NAMALWA (cell line): ENCODE measurements at regions not wholly inside any gene's neighbourhood (a gene's known extent, or its start where the extent isn't known, plus 50 kb on each side); places are given as distances from the start of the nearest gene placed in this dataset.
"Not testable (repeated sequence)": the region's sequence is repeated elsewhere in the genome, so short reads cannot be mapped to it uniquely, and the experiment has no call there.

Source experiments
- DNase-seq: peaks from one replicate; pipeline ENCODE4 v3.0.0-alpha.2; 2015; ENCODE audit warnings: low spot score

DNA sequence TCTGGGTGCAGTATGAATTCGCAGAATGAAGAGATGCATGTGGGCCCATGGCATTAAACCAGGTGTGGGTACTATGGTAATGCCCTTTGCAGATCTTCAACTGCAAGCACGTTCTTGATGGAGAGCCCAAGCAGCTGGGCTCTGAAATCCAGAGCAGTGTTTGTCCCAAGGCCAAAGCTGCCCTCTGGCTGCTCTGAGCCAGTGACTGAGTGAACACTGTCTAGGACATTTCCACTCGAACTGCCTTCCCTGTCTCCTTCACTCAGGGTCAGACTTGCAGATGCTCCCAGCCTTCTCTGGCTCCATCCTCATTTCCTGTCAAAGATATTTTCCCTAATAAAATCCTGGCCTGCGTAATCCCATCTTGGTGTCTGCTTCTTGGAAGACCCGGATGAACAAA is 80.2 kb upstream of the GJB6 start:
- DNase-seq, result no peak

DNA sequence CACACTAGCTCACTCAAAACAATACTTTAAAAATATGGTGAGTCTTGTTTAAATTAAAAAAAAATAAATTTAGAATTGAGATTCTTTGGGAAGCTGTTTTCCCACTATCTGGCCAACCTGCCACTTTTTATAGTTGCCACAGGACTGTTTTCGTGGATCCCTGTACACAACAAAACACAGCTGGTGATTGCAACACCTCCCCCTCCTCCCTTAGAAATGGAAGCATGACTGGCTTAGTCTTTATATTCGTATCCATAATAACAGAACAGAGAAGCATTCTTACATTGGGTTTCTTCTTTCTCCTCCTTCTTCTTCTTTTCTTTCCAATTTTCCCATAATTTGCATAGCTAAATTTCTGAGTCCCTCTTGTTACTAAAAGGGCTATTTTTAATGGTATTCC is 79.5 kb upstream of the GJB6 start:
- DNase-seq, result no peak

GRCh38 chr13:20311022-20311421 is 78.9 kb upstream of the GJB6 start:
- no peak for DNase-seq

DNA sequence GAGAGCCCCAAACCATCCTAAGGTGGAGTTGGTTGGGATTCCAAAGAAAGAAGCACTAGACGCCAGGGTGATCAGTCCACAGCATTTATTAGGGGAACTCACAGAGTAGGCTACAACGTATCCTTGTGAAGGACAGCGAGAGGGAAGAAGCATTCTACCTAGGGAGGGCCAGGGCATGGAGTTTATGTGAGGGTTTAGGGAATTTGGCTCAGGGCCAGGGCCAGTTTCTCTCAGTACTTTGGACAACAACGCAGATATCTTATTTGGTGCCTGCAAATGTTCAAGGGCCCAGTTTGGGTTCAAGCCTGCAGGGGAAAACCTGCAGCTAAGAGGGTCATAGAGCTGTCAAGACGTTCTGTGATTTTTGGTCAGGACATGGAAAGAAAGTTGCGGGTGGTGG is 73.9 kb upstream of the GJB6 start:
- no peak for DNase-seq

DNA sequence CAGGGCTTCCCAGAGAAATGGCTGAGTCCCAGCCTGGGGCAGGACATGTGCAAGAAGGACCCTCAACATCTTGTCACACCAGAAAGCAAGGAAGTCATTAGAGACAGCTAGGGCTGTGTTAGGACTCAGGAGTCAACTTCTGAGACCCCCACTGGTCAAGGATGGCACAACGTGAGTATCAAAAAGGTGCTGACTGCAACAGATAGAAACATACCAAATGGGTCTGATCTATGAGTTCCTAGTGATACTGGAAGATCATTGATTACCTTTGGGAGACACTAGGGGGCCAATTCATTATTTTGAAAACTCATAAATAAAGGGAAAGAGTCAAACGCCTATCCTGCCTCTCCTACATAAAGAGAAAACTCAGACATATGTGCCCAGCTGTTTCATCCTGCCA is 73.5 kb upstream of the GJB6 start:
- peak; percentile 15 for DNase-seq

DNA sequence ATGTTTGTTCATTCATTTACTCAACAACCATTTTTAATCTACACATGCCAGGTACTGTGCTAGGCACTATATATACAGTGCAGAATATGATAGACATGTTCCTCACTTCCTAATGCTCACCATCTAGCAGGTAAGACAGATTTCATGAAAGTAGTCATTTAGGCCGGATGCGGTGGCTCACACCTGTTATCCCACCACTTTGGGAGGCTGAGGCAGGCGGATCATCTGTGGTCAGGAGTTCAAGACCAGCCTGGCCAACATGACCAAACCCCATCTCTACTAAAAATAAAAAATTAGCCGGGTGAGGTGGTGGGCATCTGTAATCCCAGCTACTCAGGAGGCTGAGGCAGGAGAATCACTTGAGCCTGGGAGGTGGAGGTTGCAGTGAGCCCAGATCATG is 71.9 kb upstream of the GJB6 start:
- not testable (repeated sequence) for DNase-seq

DNA sequence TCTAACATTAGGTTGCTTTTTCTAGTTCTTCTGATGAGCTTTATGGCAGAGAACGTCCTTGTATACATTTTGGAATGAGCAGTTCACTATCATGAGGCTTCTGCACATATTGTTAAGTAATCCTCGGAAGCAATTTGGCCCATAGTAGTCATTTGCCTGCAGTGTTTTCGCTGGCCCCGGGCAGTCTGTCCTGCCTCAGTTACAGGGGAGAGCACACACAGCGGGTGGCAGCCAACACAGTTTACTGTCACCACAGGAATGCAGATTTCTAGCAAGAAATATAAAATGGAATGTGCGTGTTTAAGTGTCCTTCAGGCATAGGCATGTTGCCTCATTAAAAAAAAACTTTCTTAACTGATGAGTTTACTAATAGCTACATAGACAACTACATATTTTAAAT is 71.5 kb upstream of the GJB6 start:
- DNase-seq, result no peak

- no peak for DNase-seq
Observed at GRCh38 chr13:20301403-20302071, 69.4 kb upstream of the GJB6 start.

- DNase-seq, result no peak
Observed at GRCh38 chr13:20301015-20301402, 68.9 kb upstream of the GJB6 start.

DNA sequence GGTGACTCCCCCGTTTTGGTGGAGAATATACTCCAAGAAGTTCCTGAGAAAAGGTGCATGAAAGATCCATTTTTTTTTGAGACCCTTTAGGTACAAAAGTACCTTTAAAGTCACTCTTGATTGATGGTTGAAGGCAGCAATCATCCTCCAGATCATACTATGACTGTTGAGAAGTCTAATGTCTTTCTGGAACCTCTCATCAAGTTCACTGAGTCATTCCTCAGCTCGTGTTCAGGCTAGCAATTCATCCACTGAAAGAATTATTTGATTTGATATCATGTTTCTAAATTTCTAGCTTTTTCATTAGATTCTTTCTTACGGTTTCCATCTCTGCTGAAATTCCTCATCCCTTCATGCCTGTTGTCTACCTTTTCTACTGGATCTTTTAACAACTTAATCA is 65.1 kb upstream of the GJB6 start:
- no peak for DNase-seq

DNA sequence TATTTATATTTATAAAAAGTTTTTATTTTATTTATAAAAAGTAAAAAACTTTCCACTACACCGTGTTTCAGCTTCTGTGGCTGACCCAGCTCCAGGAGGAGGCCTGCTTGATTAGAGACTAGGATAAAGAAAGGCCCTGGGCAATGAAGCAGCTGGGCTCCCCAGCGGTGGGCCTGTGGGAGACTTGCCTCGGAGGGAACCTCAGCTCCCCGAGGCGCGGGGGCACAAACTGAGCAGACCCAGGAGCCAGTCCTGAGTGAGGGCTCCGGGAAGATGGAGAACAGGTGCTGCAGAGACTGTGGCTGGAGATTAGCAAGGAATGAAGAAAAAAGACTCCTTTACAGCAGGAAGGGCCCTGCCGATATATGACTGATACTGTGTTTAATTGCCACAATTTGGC is 63.8 kb upstream of the GJB6 start:
- no peak for DNase-seq

DNA sequence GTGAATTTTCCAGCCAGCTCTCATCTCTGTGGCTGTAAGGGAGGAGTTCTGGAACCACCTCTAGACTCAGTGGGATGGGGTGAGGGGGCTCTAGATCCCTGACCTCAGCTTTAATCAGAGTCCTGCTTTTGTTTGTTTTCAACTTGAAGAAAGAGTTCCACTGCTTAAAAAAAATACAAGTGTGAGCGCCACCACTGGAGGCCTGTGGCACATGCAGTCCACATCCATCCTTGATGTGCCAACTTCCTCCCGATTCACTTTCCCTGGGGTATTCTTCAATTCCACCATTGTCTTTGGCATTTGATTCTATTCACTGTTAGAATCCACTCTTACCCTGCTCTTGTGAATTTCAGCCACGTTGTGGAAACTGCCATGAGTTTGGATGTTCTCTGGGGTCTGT is 62.4 kb upstream of the GJB6 start:
- DNase-seq, result no peak

GRCh38 chr13:20292301-20292700 is 60.2 kb upstream of the GJB6 start:
- DNase-seq, result not testable (repeated sequence)

GRCh38 chr13:20291675-20292074 is 59.6 kb upstream of the GJB6 start:
- no peak for DNase-seq

- DNase-seq, result peak; percentile 71
Observed at GRCh38 chr13:20291037-20291436, 58.9 kb upstream of the GJB6 start.

GRCh38 chr13:20288561-20288960 is 56.4 kb upstream of the GJB6 start:
- no peak for DNase-seq

DNA sequence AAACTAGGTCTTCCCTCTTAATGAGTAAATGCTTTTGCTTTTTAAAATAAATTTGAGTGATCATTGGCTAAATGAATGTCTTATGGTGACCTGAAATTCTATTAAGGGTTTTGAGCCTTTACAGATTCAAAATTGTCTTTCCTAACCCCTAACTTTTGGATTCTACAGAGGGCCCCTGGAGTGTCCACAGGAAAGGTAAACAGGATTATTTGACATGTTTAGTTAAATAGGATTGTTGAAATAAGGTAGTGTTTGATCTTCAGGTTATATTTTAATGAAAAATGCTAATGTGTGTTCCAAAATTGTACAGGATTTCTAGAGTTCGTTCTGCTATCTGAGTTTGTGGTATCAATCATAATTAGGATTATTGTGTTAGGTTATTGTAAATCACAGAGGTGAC is 55.9 kb upstream of the GJB6 start:
- DNase-seq, result no peak

DNA sequence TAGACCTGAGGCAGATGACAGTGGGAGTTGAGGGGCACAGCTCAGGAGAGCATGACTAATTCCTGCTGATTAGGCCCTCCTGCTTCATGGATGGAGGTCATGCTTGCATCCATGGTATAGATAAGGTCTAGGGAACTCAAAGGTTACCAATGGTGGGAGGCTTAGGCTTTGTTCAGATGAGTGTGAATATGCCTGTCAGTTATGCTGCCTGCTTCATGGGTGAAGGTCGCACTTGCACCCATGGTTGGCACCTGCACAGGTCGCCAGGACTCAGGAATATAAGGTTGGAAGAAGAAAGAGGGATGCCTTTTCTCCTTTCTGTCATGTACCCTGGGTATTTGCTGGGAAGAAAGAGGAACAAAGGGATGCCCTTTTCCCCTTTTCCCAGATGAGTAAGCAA is 53.4 kb upstream of the GJB6 start:
- no peak for DNase-seq
